DMS114 treated with DMSO at 0.1 percent for 48 hours (cell line): ENCODE measurements at regions not wholly inside any gene's neighbourhood (a gene's known extent, or its start where the extent isn't known, plus 50 kb on each side); places are given as distances from the start of the nearest gene placed in this dataset.

Source experiments
- DNase-seq: peaks from one replicate; lab custom pipeline; 2025; ENCODE audit not compliant: unreplicated experiment; lab: John Stamatoyannopoulos, UW

DNA sequence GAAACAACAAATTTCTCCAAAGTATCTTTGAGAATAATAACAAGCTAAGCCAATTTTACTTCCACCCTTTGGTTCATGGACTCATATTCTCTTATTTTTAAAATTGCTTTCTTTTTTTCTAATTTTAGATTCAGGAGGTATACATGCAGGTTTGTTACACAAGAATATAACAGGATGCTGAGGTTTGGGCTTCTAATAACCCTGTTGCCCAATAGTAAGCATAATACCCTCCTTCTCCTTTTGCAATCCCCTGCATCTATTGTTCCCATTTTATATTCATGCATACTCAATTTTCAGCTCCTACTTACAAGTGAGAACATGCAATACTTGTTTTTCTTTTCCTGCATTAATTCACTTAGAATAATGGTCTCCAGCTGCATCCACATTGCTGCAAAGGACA lies 202.3 kb upstream of the FSTL5 start:
- no peak for DNase-seq

DNA sequence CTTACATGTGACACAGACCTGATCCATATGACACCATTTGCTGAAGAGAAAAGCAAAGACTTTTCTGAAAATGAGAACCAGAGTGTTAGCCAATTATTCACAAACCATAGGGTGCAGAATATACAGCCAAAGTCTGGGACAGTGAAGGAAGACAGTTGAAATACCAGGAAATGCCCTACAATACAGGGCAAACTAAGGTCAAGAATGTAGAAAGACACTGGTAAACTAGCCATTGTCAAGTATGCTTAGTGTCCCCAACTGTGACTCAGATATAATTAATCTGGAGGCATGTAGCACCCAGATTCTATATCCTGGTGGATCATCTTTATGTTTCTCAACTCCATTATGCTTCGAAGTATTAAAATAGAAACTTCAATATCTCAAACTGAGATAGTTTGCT lies 200.9 kb upstream of the FSTL5 start:
- no peak for DNase-seq

DNA sequence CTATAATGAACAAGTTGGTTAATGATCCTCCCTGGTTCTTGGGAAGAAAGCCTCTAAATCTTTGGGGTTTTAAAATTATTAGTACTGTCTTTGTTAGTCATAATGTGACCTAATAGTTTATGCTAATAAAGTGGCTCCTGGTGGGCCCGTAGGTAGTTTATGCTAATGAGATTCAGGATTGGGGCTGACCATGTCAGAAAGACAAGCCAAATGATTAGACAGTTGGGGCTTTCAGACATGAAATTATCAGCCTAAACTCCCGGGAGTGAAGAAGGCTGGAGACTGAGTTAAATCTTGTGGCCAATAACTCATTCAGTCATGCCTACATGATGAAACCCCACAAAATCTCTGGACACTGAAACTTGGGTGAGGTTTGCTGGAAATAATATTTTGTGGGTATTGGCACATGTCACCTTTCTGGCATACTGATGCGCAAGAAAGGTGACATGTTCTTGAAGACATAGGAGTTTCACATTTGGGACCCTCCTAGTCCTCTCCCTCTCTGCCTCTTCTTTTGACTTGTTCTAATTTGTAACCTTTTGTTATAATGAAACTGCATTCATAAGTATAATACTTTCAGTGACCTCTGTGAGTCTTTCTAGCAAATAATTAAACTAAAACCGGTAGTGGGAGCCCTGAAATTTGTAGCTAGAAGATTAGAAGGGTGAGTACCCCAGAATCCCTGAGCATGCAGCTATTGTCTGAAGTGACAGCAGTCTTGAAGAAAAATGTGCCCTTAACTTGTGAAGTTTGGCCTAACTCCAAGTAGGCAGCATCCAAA lies 196.8 kb upstream of the FSTL5 start:
- DNase-seq = no peak

DNA sequence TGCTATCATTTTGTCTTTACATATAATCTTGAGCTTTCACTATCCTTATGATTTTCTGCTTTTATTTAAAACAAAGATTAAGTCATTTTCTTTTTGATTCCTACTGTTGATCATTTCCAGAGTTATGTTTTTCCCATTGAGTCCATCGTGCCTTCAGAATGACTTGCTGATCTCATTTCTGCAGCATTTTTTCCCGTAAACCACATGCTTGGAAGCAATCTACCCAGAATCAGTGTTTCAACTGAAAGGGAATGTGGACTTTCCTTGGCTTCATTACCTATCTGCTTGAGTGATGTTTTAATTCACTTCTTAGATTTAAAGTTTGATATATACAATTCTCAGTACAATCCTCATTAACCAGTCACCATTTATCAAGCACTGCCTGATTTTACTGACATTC lies 192.4 kb upstream of the FSTL5 start:
- DNase-seq = no peak

DNA sequence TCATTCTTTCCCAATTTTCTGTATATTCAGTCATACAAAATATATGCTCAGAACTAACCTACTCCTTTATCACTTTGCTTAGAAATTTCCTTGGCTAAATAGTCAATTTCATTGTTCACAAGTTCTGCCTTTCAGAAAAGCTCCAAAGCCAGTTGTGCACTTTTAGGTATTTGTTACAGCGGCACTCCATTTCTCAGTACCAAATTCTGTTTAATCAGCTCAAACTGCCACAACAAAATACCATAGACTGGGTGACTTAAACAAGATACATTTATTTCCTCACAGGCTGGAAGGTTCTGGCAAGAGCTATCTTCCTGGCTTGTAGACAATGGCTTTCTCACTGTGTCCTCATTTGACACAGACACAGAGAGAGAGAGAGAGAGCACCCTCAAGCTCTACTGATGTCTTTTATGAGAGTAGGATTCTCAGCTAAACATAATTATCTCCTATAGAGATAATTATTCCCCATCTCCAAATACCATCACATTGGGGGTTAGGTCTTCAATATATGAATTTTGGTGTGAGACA lies 188.8 kb upstream of the FSTL5 start:
- no peak for DNase-seq

DNA sequence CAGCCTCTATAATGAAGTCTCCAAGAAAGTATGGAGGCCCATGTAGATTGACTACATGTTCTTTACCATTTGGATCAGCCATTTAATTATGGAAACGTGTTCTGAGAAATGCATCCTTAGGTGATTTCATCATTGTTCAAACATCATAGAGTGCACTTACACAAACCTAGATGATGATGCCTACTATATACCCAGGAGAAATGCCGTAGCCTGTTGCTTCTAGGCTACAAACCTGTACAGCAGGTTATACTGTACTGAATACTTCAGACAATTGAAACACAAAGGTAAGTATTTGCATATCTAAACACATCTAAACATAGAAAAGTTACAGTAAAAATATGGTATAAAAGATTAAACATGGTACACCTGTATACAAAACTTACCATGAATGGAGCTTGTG lies 186.5 kb upstream of the FSTL5 start:
- DNase-seq = no peak

DNA sequence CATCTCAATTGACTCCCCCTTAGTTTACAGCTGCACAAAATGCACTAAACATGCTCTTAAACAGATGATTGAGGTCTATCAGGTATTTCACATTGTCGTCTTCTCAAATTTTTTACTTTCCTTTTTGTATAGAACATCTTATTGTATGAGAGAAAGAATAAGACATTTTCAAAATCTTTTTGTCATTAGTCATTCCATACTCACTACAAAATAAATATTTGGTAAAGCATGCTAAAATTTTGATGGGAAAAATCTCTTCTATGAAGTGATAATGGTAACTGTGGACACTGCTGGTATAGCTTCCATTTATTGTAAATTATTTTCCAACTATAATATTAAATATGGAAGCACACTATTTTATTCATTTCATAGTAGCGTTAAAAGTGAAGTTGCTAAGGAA lies 185.6 kb upstream of the FSTL5 start:
- DNase-seq = no peak

DNA sequence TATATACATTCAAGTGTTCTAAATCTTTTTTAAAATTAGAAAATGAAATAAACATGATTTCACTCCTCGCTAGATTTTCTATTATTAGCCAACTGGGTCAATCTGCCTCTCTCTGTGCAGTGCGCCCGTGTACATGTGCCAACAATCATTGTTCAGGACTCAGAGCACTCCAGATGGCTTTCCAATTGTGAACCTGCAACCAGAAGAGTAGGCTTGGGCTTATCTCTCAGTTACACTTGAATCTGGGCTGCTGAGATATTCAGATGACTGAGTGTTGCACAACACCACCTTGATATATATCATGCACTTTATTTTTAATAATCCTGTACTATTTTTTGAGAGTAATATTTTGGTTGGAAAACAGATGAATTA lies 184.0 kb upstream of the FSTL5 start:
- no peak for DNase-seq

DNA sequence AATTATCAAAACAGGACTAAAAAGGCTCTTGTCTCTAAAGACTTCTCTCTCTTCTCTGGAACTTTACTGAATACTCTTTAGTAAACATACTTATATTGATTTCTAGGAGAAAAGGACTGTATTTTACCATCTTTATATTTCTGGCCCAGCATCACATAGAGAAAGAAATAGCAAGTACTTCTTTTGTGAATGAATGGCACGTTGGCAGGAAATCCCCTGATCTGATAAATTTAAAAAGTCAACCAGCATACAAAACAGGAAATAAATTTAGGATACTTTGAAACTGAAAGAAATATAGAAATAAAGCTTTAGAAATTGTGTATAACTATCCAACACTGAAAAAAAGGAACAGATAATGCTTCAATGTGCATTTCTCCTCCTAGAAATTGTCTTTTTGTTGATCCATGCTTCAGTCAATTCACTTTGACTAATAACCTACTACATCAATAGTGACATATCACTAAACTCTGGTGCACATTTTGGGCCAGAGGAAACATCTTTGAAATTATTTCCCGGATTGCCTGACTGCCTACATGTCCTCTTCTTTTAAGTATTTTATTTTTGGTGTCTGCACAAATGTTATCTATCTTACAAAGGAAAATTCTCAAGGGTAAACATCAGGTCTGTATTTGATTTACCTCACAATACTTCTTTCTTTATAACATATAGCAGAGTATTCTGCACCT lies 183.5 kb upstream of the FSTL5 start:
- DNase-seq = no peak

DNA sequence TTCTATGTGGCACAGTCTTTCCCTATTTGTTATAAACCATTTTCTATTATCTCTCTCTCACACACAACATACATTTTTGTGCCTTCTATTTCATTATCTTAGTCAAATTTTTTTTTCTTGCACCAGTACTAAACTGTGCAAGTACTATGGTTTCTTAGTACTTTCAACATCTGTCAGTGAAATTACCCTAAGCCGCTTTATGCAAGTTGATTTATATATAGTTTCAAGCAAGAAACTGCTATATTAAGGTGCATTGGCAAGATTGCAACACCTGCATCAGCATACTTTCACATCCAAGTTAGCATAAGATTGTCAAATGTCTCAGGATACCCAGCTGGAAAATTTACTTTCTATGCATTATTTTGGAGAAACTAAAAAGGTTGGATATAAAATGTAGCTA lies 180.2 kb upstream of the FSTL5 start:
- DNase-seq = no peak

DNA sequence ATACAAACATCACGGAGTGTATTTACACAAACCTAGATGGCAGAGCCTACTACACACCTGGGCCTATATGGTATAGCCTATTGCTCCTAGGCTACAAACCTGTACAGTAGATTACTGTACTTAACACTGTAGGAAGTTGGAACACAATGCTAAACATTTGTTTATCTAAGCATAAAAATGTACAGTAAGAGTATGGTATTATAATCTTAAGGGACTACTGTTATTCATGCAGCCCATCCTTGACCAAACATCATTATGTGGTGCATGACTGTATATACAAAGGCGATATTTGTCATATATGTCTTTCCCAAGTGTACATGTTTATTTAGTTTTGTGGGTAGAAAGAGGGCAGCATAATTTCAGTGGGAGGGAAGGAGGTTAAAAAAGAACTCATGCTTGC lies 177.7 kb upstream of the FSTL5 start:
- DNase-seq = no peak

DNA sequence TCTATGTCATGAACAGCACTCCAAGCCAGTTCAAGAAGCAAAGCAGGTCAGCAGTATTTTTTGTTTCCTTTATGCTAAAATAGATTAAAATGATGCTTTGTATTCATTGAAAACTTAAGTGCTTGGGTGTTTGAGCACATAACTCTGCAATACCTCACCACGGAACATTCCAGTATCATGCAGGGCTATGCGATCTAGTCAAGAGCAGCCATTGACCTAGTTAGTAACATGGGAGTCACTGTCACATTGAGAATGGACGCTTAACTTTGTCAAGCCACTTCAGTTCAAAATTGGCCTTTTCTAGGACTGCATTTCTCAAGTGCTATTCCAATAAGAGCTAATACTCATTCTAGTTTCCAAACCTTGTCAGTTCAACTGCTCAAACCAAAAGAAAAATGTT lies 160.1 kb upstream of the FSTL5 start:
- no peak for DNase-seq

DNA sequence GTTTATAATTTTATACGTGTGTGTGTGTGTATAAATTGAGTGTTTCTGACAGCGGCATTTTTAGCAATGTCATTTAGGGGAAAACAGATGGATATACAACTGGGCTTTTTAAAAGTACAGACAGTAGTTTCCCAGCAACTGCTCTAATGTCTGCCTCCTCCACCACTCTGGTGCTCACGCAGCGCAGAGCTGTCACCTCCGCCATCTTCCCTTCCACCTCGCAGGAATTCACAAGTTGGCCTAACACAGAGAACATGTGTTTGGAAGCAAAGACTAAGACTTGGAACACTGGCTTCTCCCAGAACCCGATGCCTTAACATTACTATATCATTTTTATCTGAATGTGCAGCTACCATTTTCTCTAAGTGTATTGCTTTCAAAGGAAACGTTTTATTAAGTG lies 158.3 kb upstream of the FSTL5 start:
- DNase-seq = no peak

DNA sequence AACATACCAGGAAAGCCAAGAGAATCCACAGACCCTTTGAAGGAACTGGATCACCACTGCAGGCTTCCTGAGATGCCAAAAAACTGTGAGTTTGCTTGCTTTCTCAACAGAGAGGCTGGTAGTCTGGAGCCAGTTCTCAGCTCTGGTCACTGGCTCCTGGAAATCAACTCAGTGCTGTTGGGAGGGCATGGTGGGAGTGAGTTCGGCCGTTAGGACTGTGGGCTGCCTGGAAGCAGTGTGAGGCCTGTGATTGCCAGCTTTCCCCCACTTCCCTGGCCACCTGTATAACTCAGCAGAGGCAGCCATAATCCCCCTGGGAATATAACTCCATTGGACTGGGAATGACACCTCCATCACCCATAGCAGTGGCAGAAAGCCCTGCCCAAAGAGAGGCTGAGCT lies 122.0 kb upstream of the FSTL5 start:
- no peak for DNase-seq

DNA sequence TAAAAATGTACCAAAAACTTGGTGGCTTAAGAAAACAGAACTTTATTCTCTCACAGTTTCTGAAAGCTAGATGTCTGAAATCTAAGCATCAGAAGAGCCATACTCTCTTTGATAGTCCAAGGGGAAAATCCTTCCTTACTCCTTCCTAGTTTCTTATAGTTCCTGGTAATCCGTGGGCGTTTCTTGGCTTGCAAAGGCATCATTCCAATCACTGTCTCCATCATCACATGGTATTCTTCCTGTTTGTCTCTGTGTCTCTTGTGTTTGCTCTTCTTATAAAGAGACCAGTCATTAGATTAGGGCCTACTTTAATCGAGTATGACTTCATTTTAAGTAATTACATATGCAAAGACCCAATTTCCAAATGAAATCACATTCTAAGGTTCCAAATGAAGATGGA lies 118.9 kb upstream of the FSTL5 start:
- no peak for DNase-seq

DNA sequence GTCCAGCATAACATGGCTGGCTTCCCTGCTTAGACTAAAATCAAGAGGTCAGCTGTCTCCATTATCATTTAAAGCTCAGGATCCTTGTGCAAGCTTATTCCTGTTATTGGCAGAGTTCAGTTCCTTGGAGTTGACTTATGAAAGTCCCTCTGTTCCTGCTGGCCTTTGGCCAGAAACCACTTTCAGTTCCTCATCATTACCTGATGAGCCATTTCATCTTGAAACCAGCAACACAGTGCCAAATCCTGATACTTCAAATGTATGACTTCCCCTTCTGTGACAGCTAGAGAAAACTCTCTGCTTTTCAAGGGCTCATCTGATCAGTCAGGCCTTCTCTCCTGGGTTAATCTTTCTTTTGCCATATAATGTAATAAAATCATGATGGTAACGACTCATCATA lies 110.6 kb upstream of the FSTL5 start:
- no peak for DNase-seq

DNA sequence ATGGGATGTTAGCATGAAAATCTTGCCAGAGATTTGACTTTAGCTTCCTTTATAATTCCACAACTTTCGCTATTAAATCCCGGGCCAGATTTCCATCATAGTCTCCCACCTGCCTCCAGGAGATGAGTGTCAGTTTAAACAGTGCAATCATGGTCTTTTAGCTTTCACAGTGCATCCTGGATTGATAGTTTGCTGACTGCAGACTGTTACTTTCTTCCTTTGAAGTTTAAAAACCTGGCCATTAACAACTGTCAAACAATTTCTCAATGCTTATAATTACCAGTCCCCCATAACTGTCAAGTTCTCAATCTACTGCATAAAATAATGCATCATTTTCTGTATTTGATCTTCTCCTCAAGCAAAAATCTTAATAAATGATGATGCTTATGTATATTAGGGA lies 108.4 kb upstream of the FSTL5 start:
- no peak for DNase-seq

DNA sequence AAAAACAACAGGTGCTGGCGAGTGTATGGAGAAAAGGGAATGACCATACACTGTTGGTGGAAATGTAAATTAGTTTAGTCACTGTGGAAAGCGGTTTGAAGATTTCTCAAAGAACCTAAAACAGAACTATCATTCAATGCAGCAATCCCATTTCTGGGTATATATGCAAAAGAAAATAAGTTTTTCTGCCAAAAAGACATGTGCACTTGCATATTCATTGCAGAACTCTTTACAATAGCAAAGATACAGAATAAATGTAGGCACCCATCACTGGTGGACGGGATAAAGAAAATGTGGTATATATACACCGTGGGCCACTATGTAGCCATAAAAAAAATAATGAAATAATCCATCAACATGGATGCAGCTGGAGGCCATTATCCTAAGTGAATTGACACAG lies 105.1 kb upstream of the FSTL5 start:
- DNase-seq = no peak

DNA sequence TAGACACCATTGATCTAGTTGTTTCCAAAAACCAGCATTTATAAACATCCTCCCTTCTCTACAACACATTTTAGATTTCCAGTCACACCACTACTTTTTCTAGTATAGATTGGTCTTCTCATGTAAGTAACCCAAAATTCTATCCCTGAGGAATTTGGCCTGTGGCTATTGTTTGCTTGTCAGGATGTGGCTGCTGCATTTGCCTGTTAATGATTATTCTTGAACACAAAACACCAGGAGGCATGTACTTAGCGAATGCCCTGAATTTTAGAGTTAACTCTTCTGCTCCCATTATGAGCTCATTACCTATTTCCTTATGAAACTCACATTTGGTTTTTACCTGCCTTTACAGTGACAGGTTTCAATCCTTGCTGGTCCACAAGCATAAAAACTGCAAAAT lies 102.0 kb upstream of the FSTL5 start:
- no peak for DNase-seq

DNA sequence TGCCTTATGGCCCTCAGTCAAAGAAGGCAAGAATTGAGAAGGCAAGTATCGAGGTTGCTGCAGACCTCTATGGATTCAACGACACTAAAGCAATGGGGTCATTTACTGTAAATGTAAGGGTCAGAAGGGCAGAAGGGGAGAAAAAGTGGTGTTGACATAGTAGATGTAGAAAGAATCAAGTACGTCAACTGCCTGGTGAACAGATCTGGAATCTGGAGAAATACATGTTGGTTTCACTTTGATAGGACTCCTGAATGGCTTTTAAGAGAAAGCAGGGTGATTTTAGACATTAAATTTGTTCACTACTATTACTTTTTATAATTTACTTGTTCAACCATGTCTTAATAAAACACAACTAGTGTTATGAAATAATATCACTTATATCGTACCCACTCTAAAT lies 81.3 kb upstream of the FSTL5 start:
- DNase-seq = no peak

DNA sequence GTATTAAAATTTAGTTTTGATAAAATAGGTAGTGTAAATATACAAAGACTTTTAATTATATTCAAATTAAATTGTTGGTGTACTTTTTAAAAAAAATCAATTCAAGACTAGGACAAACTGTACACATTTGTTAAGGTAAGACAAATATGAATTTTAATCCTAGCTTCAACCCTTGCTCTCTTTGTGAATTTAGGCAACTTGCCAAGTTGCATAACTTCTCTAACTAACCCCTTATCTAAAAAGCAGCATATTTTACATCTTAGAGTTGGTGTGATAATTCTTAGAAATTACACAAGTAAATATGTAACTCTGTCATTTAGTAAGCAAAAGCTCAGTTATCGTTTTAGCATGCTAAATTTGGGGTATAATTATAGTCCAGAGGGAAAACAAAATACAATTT lies 78.1 kb upstream of the FSTL5 start:
- DNase-seq = no peak

DNA sequence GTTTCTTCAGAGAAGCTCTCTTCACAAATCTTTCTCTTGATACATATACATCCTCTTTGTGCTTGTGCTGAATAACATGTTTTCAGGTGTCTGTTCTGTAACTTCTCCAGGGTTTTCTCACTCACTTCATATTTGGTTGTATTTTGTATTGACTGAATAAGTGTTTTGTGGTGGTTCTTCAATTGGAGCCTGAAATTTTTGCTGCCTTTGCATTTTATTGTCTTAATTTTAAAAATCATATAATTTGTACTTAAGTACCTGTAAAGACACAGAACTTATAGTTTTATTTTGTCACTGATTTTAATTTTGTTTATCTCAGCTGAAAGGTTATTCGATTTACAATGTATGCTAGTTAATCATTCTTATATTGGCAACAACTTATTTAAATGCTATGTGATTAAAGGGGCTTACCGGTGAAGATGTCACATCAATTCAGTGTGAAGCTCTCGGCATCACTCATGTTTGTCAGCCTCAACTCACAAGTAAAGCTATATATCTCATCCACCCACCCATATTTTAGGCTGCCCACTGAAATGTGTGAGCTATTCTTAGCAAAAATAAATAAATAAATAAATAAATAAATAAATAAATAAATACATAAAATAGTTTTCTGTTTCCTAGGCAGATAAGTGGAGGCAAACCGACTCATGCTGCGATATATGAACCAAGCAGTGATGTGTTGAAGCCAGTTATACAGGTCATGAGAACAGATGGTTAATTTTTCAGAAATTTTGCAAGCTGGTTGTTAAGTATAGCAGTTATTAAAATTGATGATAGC lies 76.4 kb upstream of the FSTL5 start:
- DNase-seq = no peak
